Right atrium auricular region (tissue), 2 donors: ENCODE measurements at regions not wholly inside any gene's neighbourhood (a gene's known extent, or its start where the extent isn't known, plus 50 kb on each side); places are given as distances from the start of the nearest gene placed in this dataset.

Source experiments
- DNase-seq: peaks from one replicate; pipeline ENCODE4 v3.0.0-alpha.2; 2019; ENCODE audit warnings: low spot score
- H3K27ac ChIP-seq, 2 donors: fragments of 200-600 bp; sonication (generic); 1 replicate in 1 of 2; 2 replicates in 1 of 2; pipeline ENCODE4 v1.5.1; 2016 to 2019
- H3K27me3 ChIP-seq, 2 donors: fragments of 200-600 bp; sonication (generic); one replicate each; pipeline versions ENCODE4 v1.5.1 to v1.6.0; 2017 to 2019
- H3K36me3 ChIP-seq: fragments of 200-600 bp; sonication (generic); one replicate; pipeline ENCODE4 v1.5.1; 2016
- H3K4me1 ChIP-seq, 2 donors: fragments of 200-600 bp; sonication (generic); one replicate each; pipeline versions ENCODE4 v1.5.1 to v1.6.0; 2017 to 2019
- H3K4me3 ChIP-seq, 2 donors: fragments of 200-600 bp; sonication (generic); 1 replicate in 1 of 2; 2 replicates in 1 of 2; pipeline ENCODE4 v1.5.1; 2017 to 2019; ENCODE audit warnings: mild to moderate bottlenecking in 1 of 2, moderate library complexity in 1 of 2
- H3K9me3 ChIP-seq, 2 donors: fragments of 200-600 bp; sonication (generic); one replicate each; pipeline ENCODE4 v1.5.1; 2019
- CTCF ChIP-seq, 2 donors: fragments of 200-600 bp; sonication (generic); IDR thresholded peaks; one replicate each; pipeline ENCODE4 v1.5.1; 2019; ENCODE audit warnings: antibody characterized with exemption in 2 of 2

DNA sequence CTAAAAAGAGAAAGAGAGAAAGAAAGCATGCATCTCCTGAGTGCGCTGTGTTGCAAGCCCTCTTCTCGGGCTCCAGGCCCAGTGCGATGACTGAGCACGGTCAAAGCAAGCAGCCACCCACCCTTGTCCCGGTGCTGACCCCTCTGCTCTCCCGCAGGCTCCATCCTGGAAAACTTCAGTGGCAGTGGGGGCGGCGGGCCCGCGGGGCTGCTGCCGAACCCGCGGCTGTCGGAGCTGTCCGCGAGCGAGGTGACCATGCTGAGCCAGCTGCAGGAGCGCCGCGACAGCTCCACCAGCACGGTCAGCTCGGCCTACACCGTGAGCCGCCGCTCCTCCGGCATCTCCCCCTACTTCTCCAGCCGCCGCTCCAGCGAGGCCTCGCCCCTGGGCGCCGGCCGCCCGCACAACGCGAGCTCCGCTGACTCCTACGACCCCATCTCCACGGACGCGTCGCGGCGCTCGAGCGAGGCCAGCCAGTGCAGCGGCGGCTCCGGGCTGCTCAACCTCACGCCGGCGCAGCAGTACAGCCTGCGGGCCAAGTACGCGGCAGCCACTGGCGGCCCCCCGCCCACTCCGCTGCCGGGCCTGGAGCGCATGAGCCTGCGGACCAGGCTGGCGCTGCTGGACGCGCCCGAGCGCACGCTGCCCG lies 252.5 kb downstream of the GLI2 start:
- Histone ChIP-seq H3K4me1 (no peaks in the 10 kb centered on the region), H3K27ac (no peak overlapping the region), H3K9me3 (no peaks in the 10 kb centered on the region), H3K27me3 (no peaks in the 10 kb centered on the region), H3K36me3 (no peaks in the 10 kb centered on the region), H3K4me3 (no peak overlapping the region)
- TF ChIP-seq CTCF (IDR thresholded peaks at IDR 0.05) = no peak
- no peak for DNase-seq

DNA sequence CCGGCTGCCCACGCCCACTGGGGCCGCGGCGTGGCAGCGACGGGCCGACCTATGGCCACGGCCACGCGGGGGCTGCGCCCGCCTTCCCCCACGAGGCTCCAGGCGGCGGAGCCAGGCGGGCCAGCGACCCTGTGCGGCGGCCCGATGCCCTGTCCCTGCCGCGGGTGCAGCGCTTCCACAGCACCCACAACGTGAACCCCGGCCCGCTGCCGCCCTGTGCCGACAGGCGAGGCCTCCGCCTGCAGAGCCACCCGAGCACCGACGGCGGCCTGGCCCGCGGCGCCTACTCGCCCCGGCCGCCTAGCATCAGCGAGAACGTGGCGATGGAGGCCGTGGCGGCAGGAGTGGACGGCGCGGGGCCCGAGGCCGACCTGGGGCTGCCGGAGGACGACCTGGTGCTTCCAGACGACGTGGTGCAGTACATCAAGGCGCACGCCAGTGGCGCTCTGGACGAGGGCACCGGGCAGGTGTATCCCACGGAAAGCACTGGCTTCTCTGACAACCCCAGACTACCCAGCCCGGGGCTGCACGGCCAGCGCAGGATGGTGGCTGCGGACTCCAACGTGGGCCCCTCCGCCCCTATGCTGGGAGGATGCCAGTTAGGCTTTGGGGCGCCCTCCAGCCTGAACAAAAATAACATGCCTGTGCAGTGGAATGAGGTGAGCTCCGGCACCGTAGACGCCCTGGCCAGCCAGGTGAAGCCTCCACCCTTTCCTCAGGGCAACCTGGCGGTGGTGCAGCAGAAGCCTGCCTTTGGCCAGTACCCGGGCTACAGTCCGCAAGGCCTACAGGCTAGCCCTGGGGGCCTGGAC lies 253.2 kb downstream of the GLI2 start:
- H3K4me1 ChIP-seq = no peaks in the 10 kb centered on the region
- no peaks in the 10 kb centered on the region for H3K27me3 ChIP-seq
- no peak for DNase-seq
- no peaks in the 10 kb centered on the region for H3K36me3 ChIP-seq
- TF ChIP-seq CTCF (IDR thresholded peaks at IDR 0.05) = no peak
- H3K27ac ChIP-seq = no peak overlapping the region
- no peaks in the 10 kb centered on the region for H3K9me3 ChIP-seq
- no peak overlapping the region for H3K4me3 ChIP-seq

- Histone ChIP-seq H3K4me3 (no peak overlapping the region), H3K9me3 (no peaks in the 10 kb centered on the region), H3K36me3 (no peaks in the 10 kb centered on the region), H3K27ac (no peak overlapping the region), H3K27me3 (no peaks in the 10 kb centered on the region), H3K4me1 (no peaks in the 10 kb centered on the region)
- TF ChIP-seq CTCF (IDR thresholded peaks at IDR 0.05) = no peak
- no peak for DNase-seq
Observed at GRCh38 chr2:120989512-120990441, 254.1 kb downstream of the GLI2 start.

DNA sequence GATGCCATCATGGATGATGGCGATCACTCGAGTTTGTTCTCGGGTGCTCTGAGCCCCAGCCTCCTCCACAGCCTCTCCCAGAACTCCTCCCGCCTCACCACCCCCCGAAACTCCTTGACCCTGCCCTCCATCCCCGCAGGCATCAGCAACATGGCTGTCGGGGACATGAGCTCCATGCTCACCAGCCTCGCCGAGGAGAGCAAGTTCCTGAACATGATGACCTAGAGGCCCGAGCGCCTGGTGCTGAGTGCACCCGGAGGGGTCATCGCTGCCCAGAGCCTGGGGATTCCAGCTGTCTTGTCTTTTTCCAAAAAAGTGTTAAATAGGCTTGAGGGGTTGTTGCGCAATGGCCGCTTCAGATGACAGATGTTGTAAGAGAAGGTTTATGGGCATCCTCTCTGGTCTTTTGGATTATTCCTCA lies 254.8 kb downstream of the GLI2 start:
- Histone ChIP-seq H3K9me3 (no peaks in the 10 kb centered on the region), H3K27me3 (no peaks in the 10 kb centered on the region), H3K4me1 (no peaks in the 10 kb centered on the region), H3K36me3 (no peaks in the 10 kb centered on the region), H3K27ac (no peak overlapping the region), H3K4me3 (no peak overlapping the region)
- TF ChIP-seq CTCF (IDR thresholded peaks at IDR 0.05) = no peak
- DNase-seq = no peak

DNA sequence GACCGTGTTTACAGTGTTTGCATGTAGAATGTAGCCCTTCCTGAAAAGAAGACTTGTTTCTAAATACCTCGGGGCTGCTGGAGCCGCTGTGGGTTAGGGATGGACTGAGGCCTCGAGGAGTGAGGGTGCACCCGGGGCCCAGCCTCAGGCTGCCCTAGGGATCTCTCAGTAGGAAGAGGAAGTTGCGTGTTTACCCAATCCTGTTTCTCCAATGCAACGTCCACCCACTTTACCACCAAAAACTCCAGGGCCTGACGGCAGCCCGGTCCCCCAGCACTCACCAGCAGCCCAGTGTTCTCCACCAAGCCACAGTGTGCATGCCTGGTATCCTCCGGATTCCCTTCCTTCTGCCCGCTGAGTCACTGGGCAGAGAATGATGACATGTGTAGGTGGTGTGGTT lies 255.8 kb downstream of the GLI2 start:
- H3K36me3 ChIP-seq = no peaks in the 10 kb centered on the region
- H3K27ac ChIP-seq = no peak overlapping the region
- no peaks in the 10 kb centered on the region for H3K9me3 ChIP-seq
- DNase-seq = no peak
- no peaks in the 10 kb centered on the region for H3K4me1 ChIP-seq
- TF ChIP-seq CTCF (IDR thresholded peaks at IDR 0.05) = no peak
- no peak overlapping the region for H3K4me3 ChIP-seq
- no peaks in the 10 kb centered on the region for H3K27me3 ChIP-seq
